ENCODE measurements at regions not wholly inside any gene's neighbourhood (a gene's known extent, or its start where the extent isn't known, plus 50 kb on each side); places are given as distances from the start of the nearest gene placed in this dataset.

DNA sequence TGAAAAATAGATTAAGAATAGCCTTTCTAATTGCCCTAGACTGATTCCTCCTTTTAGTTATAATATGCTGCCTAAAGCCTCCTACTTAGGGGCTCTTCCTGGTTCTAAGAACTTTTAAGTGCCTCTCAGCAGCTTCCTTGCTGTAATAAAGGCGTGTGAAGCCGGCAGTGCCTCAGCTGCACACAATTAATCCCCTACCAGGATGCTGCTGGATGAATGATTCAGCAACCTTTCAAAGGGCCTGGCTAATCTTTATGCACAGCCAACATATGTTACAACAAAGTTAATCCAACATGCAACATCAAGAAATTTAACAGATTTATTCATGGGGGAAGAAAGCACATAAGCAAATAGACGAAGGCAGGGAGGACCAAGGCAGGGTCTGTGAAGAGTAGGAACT, 145.2 kb downstream of the PMP22 start:
- TF ChIP-seq RAD21 (conservative IDR thresholded peaks at IDR 0.05) (no peak), CTCF (IDR thresholded peaks at IDR 0.05; ENCODE audit: poor library complexity, severe bottlenecking) (no peak), POLR2AphosphoS5 (IDR thresholded peaks at IDR 0.05) (no peak), EP300 (conservative IDR thresholded peaks at IDR 0.05; ENCODE audit: poor library complexity, severe bottlenecking) (no peak), EZH2 (IDR thresholded peaks at IDR 0.05; ENCODE audit: borderline replicate concordance, insufficient read depth, low read length, poor library complexity, severe bottlenecking) (no peak), TAF1 (IDR thresholded peaks at IDR 0.05; ENCODE audit: low read depth) (no peak), MXI1 (conservative IDR thresholded peaks at IDR 0.05; ENCODE audit: poor library complexity, severe bottlenecking) (no peak)
- TF ChIP-seq, protein P1, sequence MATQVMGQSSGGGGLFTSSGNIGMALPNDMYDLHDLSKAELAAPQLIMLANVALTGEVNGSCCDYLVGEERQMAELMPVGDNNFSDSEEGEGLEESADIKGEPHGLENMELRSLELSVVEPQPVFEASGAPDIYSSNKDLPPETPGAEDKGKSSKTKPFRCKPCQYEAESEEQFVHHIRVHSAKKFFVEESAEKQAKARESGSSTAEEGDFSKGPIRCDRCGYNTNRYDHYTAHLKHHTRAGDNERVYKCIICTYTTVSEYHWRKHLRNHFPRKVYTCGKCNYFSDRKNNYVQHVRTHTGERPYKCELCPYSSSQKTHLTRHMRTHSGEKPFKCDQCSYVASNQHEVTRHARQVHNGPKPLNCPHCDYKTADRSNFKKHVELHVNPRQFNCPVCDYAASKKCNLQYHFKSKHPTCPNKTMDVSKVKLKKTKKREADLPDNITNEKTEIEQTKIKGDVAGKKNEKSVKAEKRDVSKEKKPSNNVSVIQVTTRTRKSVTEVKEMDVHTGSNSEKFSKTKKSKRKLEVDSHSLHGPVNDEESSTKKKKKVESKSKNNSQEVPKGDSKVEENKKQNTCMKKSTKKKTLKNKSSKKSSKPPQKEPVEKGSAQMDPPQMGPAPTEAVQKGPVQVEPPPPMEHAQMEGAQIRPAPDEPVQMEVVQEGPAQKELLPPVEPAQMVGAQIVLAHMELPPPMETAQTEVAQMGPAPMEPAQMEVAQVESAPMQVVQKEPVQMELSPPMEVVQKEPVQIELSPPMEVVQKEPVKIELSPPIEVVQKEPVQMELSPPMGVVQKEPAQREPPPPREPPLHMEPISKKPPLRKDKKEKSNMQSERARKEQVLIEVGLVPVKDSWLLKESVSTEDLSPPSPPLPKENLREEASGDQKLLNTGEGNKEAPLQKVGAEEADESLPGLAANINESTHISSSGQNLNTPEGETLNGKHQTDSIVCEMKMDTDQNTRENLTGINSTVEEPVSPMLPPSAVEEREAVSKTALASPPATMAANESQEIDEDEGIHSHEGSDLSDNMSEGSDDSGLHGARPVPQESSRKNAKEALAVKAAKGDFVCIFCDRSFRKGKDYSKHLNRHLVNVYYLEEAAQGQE (IDR thresholded peaks at IDR 0.05; ENCODE audit: borderline replicate concordance), result no peak

Data from neural cell (in vitro differentiated cells).